Panc1 (cell line): ENCODE measurements at regions not wholly inside any gene's neighbourhood (a gene's known extent, or its start where the extent isn't known, plus 50 kb on each side); places are given as distances from the start of the nearest gene placed in this dataset.
"Not testable (repeated sequence)": the region's sequence is repeated elsewhere in the genome, so short reads cannot be mapped to it uniquely, and the experiment has no call there.

Source experiments
- ATAC-seq: fragments of 200-7000 bp; cut with Tn5 transposase; 2 replicates; pipeline ENCODE4 v1.9.1; 2020; ENCODE audit warnings: mild to moderate bottlenecking, moderate library complexity
- BruUV-seq: library from RNA; stranded (reverse); fragments of 400-500 nt; replicated peaks from 2 replicates; lab custom pipeline; 2021; lab: Mats Ljungman, UMichigan
- CTCF ChIA-PET: fragments of 300-600 bp; sonication (Branson Sonifier 250); formaldehyde crosslinking; loops from one replicate; lab custom pipeline; 2022; ENCODE audit warnings: antibody characterized with exemption; lab: Charles Lee
- POLR2A ChIA-PET: fragments of 300-600 bp; sonication (Branson Sonifier 250); formaldehyde crosslinking; loops from one replicate; lab custom pipeline; 2022; ENCODE audit warnings: antibody characterized with exemption; lab: Charles Lee
- DNase-seq: peaks from one replicate; pipeline ENCODE4 v3.0.0-alpha.2; 2010; ENCODE audit warnings: low read depth, low spot score
- H3K27ac ChIP-seq: 2 replicates; pipeline ENCODE4 v1.5.1; 2011; ENCODE audit warnings: mild to moderate bottlenecking, low read length, inconsistent platforms
- H3K27me3 ChIP-seq: fragments of 200-500 bp; sonication (Bioruptor generic); 2 replicates; pipeline ENCODE4 v1.6.0; 2014; ENCODE audit warnings: low read length, inconsistent platforms; ENCODE audit not compliant: control insufficient read depth, insufficient read depth
- H3K36me3 ChIP-seq: fragments of 200-500 bp; sonication (Bioruptor generic); 2 replicates; pipeline ENCODE4 v1.5.1; 2014; ENCODE audit warnings: inconsistent platforms, mild to moderate bottlenecking, low read length, moderate library complexity; ENCODE audit not compliant: control insufficient read depth, insufficient read depth
- H3K4me1 ChIP-seq: 2 replicates; pipeline ENCODE4 v1.5.1; 2011; ENCODE audit warnings: inconsistent platforms, mild to moderate bottlenecking, low read length, moderate library complexity; ENCODE audit not compliant: control insufficient read depth, insufficient read depth
- H3K4me3 ChIP-seq, 2 experiments: 2 replicates each; pipeline ENCODE4 v1.5.1; 2011 to 2012; ENCODE audit warnings: low read depth in 2 of 2, low read length in 2 of 2, mild to moderate bottlenecking in 2 of 2, inconsistent platforms in 1 of 2, moderate library complexity in 1 of 2
- H3K9me3 ChIP-seq: fragments of 200-500 bp; sonication (Bioruptor generic); 2 replicates; pipeline ENCODE4 v1.5.1; 2014; ENCODE audit warnings: low read depth, mild to moderate bottlenecking, inconsistent platforms, low read length, moderate library complexity; ENCODE audit not compliant: control insufficient read depth, insufficient read depth
- CTCF ChIP-seq: fragments of 450-650 bp; IDR thresholded peaks from 2 replicates; pipeline ENCODE4 v1.5.1; 2017; ENCODE audit warnings: mild to moderate bottlenecking
- POLR2AphosphoS5 ChIP-seq: IDR thresholded peaks from 2 replicates; pipeline ENCODE4 v1.6.1; 2012; ENCODE audit warnings: mild to moderate bottlenecking, low read depth, low read length, moderate library complexity
- REST ChIP-seq, 2 experiments: IDR thresholded peaks; 2 replicates each; pipeline ENCODE4 v1.6.1; 2011 to 2012; ENCODE audit warnings: low read depth in 2 of 2, control low read depth in 1 of 2, low read length in 1 of 2, mild to moderate bottlenecking in 1 of 2, moderate library complexity in 1 of 2; ENCODE audit not compliant: insufficient read depth in 1 of 2
- SIN3A ChIP-seq: IDR thresholded peaks from 2 replicates; pipeline ENCODE4 v1.6.1; 2012; ENCODE audit warnings: low read depth, mild to moderate bottlenecking, low read length, moderate library complexity, borderline replicate concordance; ENCODE audit not compliant: insufficient read depth
- TCF7L2 ChIP-seq: IDR thresholded peaks from 2 replicates; pipeline ENCODE4 v1.6.1; 2011; ENCODE audit warnings: mild to moderate bottlenecking, low read depth, low read length, inconsistent platforms
- in situ Hi-C: cut with HindIII; loops from 2 replicates; pipeline ENCODE4 v1.10.0; 2016; ENCODE audit warnings: low sequenced_read_pairs, low pct_unique_long_range_greater_than_20kb
- intact Hi-C: fragments of 100-400 bp; cut with micrococcal nuclease; formaldehyde crosslinking; loops from one replicate; pipeline ENCODE4 v1.10.0; 2022; ENCODE audit not compliant: unreplicated experiment

- Histone ChIP-seq H3K27ac (no peak overlapping the region; the same call in 1 of the 2 replicates), H3K36me3 (no peaks in the 10 kb centered on the region), H3K4me1 (peaks cover 16% of the 10 kb centered on the region), H3K4me3 (no peak overlapping the region), H3K9me3 (no peaks in the 10 kb centered on the region), H3K27me3 (no peaks in the 10 kb centered on the region)
- ATAC-seq (no peak), DNase-seq (no peak)
- BruUV-seq = no TSS peak
- intact Hi-C loops = no loop called here
- in situ Hi-C loops = no loop called here
- ChIA-PET POLR2A (interaction anchor here (0.5 kb wide), 1 partner anchor 54 kb away, joined by 7 read pairs; no protein-coding TSS in a partner anchor), CTCF (no interaction called here)
- TF ChIP-seq TCF7L2 (no peak), REST (IDR thresholded peaks at IDR 0.05; ENCODE audit: insufficient read depth in 1 of 2, low read depth in 2 of 2, low read length in 1 of 2) (no peak), POLR2AphosphoS5 (no peak), CTCF (no peak), SIN3A (no peak)
Observed at GRCh38 chr18:49722477-49722876, 90.9 kb downstream of the ACAA2 start.

GRCh38 chr18:49721981-49722380 is 91.4 kb downstream of the ACAA2 start:
- no TSS peak for BruUV-seq
- TF ChIP-seq SIN3A = no peak
- no peak for TF ChIP-seq CTCF
- in situ Hi-C loops = no loop called here
- no peak overlapping the region for H3K27ac ChIP-seq
- no peaks in the 10 kb centered on the region for H3K9me3 ChIP-seq
- peaks cover 16% of the 10 kb centered on the region for H3K4me1 ChIP-seq
- H3K36me3 ChIP-seq = no peaks in the 10 kb centered on the region
- CTCF ChIA-PET = no interaction called here
- intact Hi-C loops = no loop called here
- no peak overlapping the region for H3K4me3 ChIP-seq
- ATAC-seq (no peak), DNase-seq (no peak)
- no peaks in the 10 kb centered on the region for H3K27me3 ChIP-seq
- POLR2A ChIA-PET = no interaction called here

- in situ Hi-C loops, H3K4me3 ChIP-seq, CTCF ChIA-PET, intact Hi-C loops, POLR2A ChIA-PET, H3K9me3 ChIP-seq, H3K27me3 ChIP-seq, ATAC-seq, H3K36me3 ChIP-seq, BruUV-seq, DNase-seq, H3K27ac ChIP-seq: not testable (repeated sequence)
- peaks cover 16% of the 10 kb centered on the region for H3K4me1 ChIP-seq
Observed at GRCh38 chr18:49720944-49721343, 92.4 kb downstream of the ACAA2 start.
